Type B pancreatic cell (in vitro differentiated cells): ENCODE measurements at regions not wholly inside any gene's neighbourhood (a gene's known extent, or its start where the extent isn't known, plus 50 kb on each side); places are given as distances from the start of the nearest gene placed in this dataset.
"Not testable (repeated sequence)": the region's sequence is repeated elsewhere in the genome, so short reads cannot be mapped to it uniquely, and the experiment has no call there.

ENCODE experiments used
- DNase-seq: peaks from one replicate; pipeline ENCODE4 v3.0.0; 2021; ENCODE audit warnings: mixed read lengths; ENCODE audit not compliant: unreplicated experiment; ENCODE audit errors: extremely low spot score
- H3K27ac Mint-ChIP-seq: 2 replicates; pipeline ENCODE4 v1.8.0; 2021; ENCODE audit warnings: mild to moderate bottlenecking, mixed read lengths
- H3K27me3 Mint-ChIP-seq: 2 replicates; pipeline ENCODE4 v1.8.0; 2021; ENCODE audit warnings: mixed read lengths
- H3K36me3 Mint-ChIP-seq: 2 replicates; pipeline ENCODE4 v1.8.0; 2021; ENCODE audit warnings: mixed read lengths
- H3K4me1 Mint-ChIP-seq: one replicate; pipeline ENCODE4 v1.8.0; 2021; ENCODE audit warnings: mixed read lengths; ENCODE audit not compliant: unreplicated experiment
- H3K4me3 Mint-ChIP-seq: 2 replicates; pipeline ENCODE4 v1.8.0; 2021; ENCODE audit warnings: mild to moderate bottlenecking, mixed read lengths
- H3K9me3 Mint-ChIP-seq: 2 replicates; pipeline ENCODE4 v1.8.0; 2021; ENCODE audit warnings: mixed read lengths
- CTCF ChIP-seq: fragments of 200-600 bp; sonication (generic); conservative IDR thresholded peaks from 2 replicates; pipeline ENCODE4 v1.5.0; 2021; ENCODE audit warnings: antibody characterized with exemption, mild to moderate bottlenecking

GRCh38 chr1:73452522-73452921, 745.5 kb downstream of the LRRIQ3 start:
- TF ChIP-seq CTCF, result peak; percentile 51
- Mint-ChIP-seq H3K4me3 (no peak overlapping the region), H3K9me3 (no peaks in the 10 kb centered on the region), H3K27me3 (no peaks in the 10 kb centered on the region), H3K36me3 (no peaks in the 10 kb centered on the region), H3K27ac (no peak overlapping the region), H3K4me1 (no peaks in the 10 kb centered on the region)
- no peak for DNase-seq

- not testable (repeated sequence) for H3K4me1 Mint-ChIP-seq, H3K36me3 Mint-ChIP-seq, H3K27ac Mint-ChIP-seq, H3K27me3 Mint-ChIP-seq, H3K9me3 Mint-ChIP-seq, DNase-seq, H3K4me3 Mint-ChIP-seq
These were observed 747.3 kb downstream of the LRRIQ3 start for GRCh38 chr1:73450668-73451067.

- no peak overlapping the region for H3K27ac Mint-ChIP-seq
- H3K4me1 Mint-ChIP-seq, result no peaks in the 10 kb centered on the region
- TF ChIP-seq CTCF, result no peak
- no peaks in the 10 kb centered on the region for H3K9me3 Mint-ChIP-seq
- DNase-seq, result no peak
- no peaks in the 10 kb centered on the region for H3K36me3 Mint-ChIP-seq
- H3K27me3 Mint-ChIP-seq, result no peaks in the 10 kb centered on the region
- H3K4me3 Mint-ChIP-seq, result no peak overlapping the region
These were observed 786.5 kb downstream of the LRRIQ3 start for GRCh38 chr1:73411479-73411878.

- no peak for DNase-seq
- no peak for TF ChIP-seq CTCF
These were observed 796.3 kb downstream of the LRRIQ3 start for GRCh38 chr1:73401666-73402065.

GRCh38 chr1:73382966-73383365, 815.0 kb downstream of the LRRIQ3 start:
- no peak for DNase-seq
- Mint-ChIP-seq H3K4me1 (no peaks in the 10 kb centered on the region), H3K27me3 (no peaks in the 10 kb centered on the region), H3K27ac (no peak overlapping the region), H3K4me3 (no peak overlapping the region), H3K36me3 (no peaks in the 10 kb centered on the region), H3K9me3 (no peaks in the 10 kb centered on the region)
- TF ChIP-seq CTCF, result no peak

More at GRCh38 chr1:73401666-73402065, 796.3 kb downstream of the LRRIQ3 start:
- H3K36me3 Mint-ChIP-seq, result no peaks in the 10 kb centered on the region
- no peak overlapping the region for H3K4me3 Mint-ChIP-seq
- no peak overlapping the region for H3K27ac Mint-ChIP-seq
- H3K9me3 Mint-ChIP-seq, result no peaks in the 10 kb centered on the region
- H3K27me3 Mint-ChIP-seq, result no peaks in the 10 kb centered on the region
- no peaks in the 10 kb centered on the region for H3K4me1 Mint-ChIP-seq

- Mint-ChIP-seq H3K36me3 (no peaks in the 10 kb centered on the region), H3K4me3 (no peak overlapping the region), H3K9me3 (no peaks in the 10 kb centered on the region), H3K27me3 (no peaks in the 10 kb centered on the region), H3K27ac (no peak overlapping the region), H3K4me1 (no peaks in the 10 kb centered on the region)
- no peak for DNase-seq
- TF ChIP-seq CTCF, result no peak
These were observed 831.1 kb downstream of the LRRIQ3 start for GRCh38 chr1:73366734-73367413.
